ENCODE measurements at regions not wholly inside any gene's neighbourhood (a gene's known extent, or its start where the extent isn't known, plus 50 kb on each side); places are given as distances from the start of the nearest gene placed in this dataset.

GRCh38 chr6:3536901-3537300, 80.1 kb upstream of the SLC22A23 start:
- Histone ChIP-seq H3K4me3 (no peak overlapping the region), H3K4me1 (no peaks in the 10 kb centered on the region), H3K36me3 (no peaks in the 10 kb centered on the region), H3K27me3 (replicated peaks in 1 of 7) (peaks cover 0 to 40% (median 0%) of the 10 kb centered on the region in 7 donors), H3K9me3 (no peaks in the 10 kb centered on the region), H3K27ac (no peak overlapping the region)
- TF ChIP-seq POLR2A (IDR thresholded peaks at IDR 0.05) (no peak), POLR2AphosphoS5 (IDR thresholded peaks at IDR 0.05) (no peak), CTCF (IDR thresholded peaks at IDR 0.05 in 8 of 11, conservative IDR thresholded peaks at IDR 0.05 in 3 of 11) (no peak)
- WGBS, 5 donors = 76 to 91% (median 85%) methylated on average over 8 of the region's 8 CpGs
- intact Hi-C loops (cut with DNase I; ENCODE audit: low total_unique reads) = no loop called here
- DNase-seq = no peak

- no peak for DNase-seq
- TF ChIP-seq CTCF (IDR thresholded peaks at IDR 0.05 in 8 of 11, conservative IDR thresholded peaks at IDR 0.05 in 3 of 11) = no peak
- TF ChIP-seq POLR2AphosphoS5 (IDR thresholded peaks at IDR 0.05) = no peak
- no peak for TF ChIP-seq POLR2A (IDR thresholded peaks at IDR 0.05)
- intact Hi-C loops (cut with DNase I; ENCODE audit: low total_unique reads) = no loop called here
- H3K4me1 ChIP-seq = no peaks in the 10 kb centered on the region
- H3K4me3 ChIP-seq = no peak overlapping the region
- peaks cover 0 to 39% (median 0%) of the 10 kb centered on the region in 7 donors for H3K27me3 ChIP-seq (replicated peaks in 1 of 7)
- H3K27ac ChIP-seq = no peak overlapping the region
- WGBS, 5 donors = 84 to 92% (median 90%) methylated on average over 19 of the region's 19 CpGs
- no peaks in the 10 kb centered on the region for H3K36me3 ChIP-seq
- no peaks in the 10 kb centered on the region for H3K9me3 ChIP-seq
Measured at GRCh38 chr6:3535776-3536435, 79.1 kb upstream of the SLC22A23 start.

- no peak for DNase-seq
- no peak for TF ChIP-seq POLR2A (IDR thresholded peaks at IDR 0.05)
- TF ChIP-seq CTCF (IDR thresholded peaks at IDR 0.05 in 8 of 11, conservative IDR thresholded peaks at IDR 0.05 in 3 of 11) = no peak
- TF ChIP-seq POLR2AphosphoS5 (IDR thresholded peaks at IDR 0.05) = no peak
- no peaks in the 10 kb centered on the region for H3K36me3 ChIP-seq
- no peak overlapping the region for H3K27ac ChIP-seq
- 83 to 90% (median 86%) methylated on average over 4 of the region's 4 CpGs for WGBS, 5 donors
- no peaks in the 10 kb centered on the region for H3K4me1 ChIP-seq
- H3K4me3 ChIP-seq = no peak overlapping the region
- peaks cover 0 to 32% (median 0%) of the 10 kb centered on the region in 7 donors for H3K27me3 ChIP-seq (replicated peaks in 1 of 7)
- H3K9me3 ChIP-seq = no peaks in the 10 kb centered on the region
- intact Hi-C loops (cut with DNase I; ENCODE audit: low total_unique reads) = no loop called here
Measured at GRCh38 chr6:3535033-3535775, 78.4 kb upstream of the SLC22A23 start.

GRCh38 chr6:3534599-3534998, 77.7 kb upstream of the SLC22A23 start:
- peaks cover 0 to 29% (median 0%) of the 10 kb centered on the region in 7 donors for H3K27me3 ChIP-seq (replicated peaks in 1 of 7)
- TF ChIP-seq CTCF (IDR thresholded peaks at IDR 0.05 in 8 of 11, conservative IDR thresholded peaks at IDR 0.05 in 3 of 11) (no peak), POLR2A (IDR thresholded peaks at IDR 0.05) (no peak), POLR2AphosphoS5 (IDR thresholded peaks at IDR 0.05) (no peak)
- H3K4me1 ChIP-seq = no peaks in the 10 kb centered on the region
- H3K4me3 ChIP-seq = no peak overlapping the region
- no peak overlapping the region for H3K27ac ChIP-seq
- H3K9me3 ChIP-seq = no peaks in the 10 kb centered on the region
- intact Hi-C loops (cut with DNase I; ENCODE audit: low total_unique reads) = no loop called here
- H3K36me3 ChIP-seq = no peaks in the 10 kb centered on the region
- WGBS, 5 donors = 60 to 78% (median 70%) methylated on average over 4 of the region's 4 CpGs
- no peak for DNase-seq

All from spleen (tissue), 11 donors.